ENCODE measurements at regions not wholly inside any gene's neighbourhood (a gene's known extent, or its start where the extent isn't known, plus 50 kb on each side); places are given as distances from the start of the nearest gene placed in this dataset.

DNA sequence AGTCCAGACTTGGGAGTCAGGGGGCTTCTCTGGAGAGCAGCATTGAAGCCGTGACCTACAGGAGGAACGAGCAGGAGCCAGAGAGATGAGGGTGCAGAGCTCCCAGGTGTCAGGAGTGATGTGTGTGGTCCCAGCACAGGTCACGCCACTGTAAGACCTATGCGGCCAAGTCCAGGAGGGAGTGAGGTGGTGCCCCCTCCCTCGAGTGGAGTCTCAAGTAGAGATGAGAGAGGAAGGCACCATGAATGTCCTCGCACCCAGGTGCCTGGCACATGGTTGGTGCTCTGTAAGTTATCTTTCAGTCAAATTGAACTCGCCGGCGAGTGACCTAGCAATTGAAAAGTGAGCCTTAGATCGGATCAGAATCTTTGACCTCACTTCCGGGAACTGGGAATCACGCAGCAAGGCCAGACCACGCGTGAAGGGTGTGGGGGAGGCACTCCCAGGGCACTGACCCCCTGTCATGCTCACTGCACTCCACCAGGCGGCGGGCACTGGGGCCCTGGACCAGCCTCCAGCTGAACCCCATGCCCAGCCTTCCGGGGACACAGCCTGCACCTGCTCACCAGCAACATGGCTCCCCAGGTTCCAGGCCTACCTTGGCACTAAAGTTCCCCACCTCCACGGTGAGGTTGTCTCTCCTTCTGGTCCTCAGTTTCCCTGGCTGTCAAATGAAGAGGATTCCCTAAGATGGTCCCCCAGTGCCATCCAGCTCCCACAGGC is 127.4 kb downstream of the HMX1 start:
- TF ChIP-seq CTCF (IDR thresholded peaks at IDR 0.05): no peak; the same call in 1 of the 2 replicates
- TF ChIP-seq ZFX (IDR thresholded peaks at IDR 0.05; ENCODE audit: borderline replicate concordance): no peak
